SU-DHL-6 (cell line): ENCODE measurements at regions not wholly inside any gene's neighbourhood (a gene's known extent, or its start where the extent isn't known, plus 50 kb on each side); places are given as distances from the start of the nearest gene placed in this dataset.
"Not testable (repeated sequence)": the region's sequence is repeated elsewhere in the genome, so short reads cannot be mapped to it uniquely, and the experiment has no call there.

Experiments used
- H2AFZ ChIP-seq: fragments of 200-600 bp; sonication (generic); 2 replicates; pipeline ENCODE4 v1.6.1; 2014; ENCODE audit warnings: low read depth, mild to moderate bottlenecking, moderate library complexity, mixed read lengths, antibody characterized with exemption, low read length; ENCODE audit not compliant: severe bottlenecking
- H3F3A ChIP-seq: fragments of 200-600 bp; shearing (Covaris generic); 2 replicates; pipeline ENCODE4 v1.6.0; 2016; ENCODE audit warnings: antibody characterized with exemption, mild to moderate bottlenecking; ENCODE audit not compliant: insufficient read depth
- H3K27ac ChIP-seq: fragments of 200-600 bp; sonication (generic); 2 replicates; pipeline ENCODE4 v1.5.1; 2016; ENCODE audit warnings: low read depth, mild to moderate bottlenecking, low read length, moderate library complexity, mixed read lengths
- H3K27me3 ChIP-seq: fragments of 200-600 bp; sonication (generic), shearing (Covaris generic); 2 replicates; pipeline ENCODE4 v1.6.0; 2014; ENCODE audit warnings: mild to moderate bottlenecking, low read length
- H3K36me3 ChIP-seq: fragments of 200-600 bp; sonication (generic); 2 replicates; pipeline ENCODE4 v1.6.1; 2014; ENCODE audit warnings: mild to moderate bottlenecking, low read length, mixed read lengths
- H3K4me2 ChIP-seq: fragments of 300-600, 200-600 bp; shearing (Covaris generic), sonication (generic); 2 replicates; pipeline ENCODE4 v1.6.0; 2014; ENCODE audit warnings: low read length, low read depth, mild to moderate bottlenecking; ENCODE audit not compliant: poor library complexity, severe bottlenecking
- H3K4me3 ChIP-seq: fragments of 200-600 bp; sonication (generic); 2 replicates; pipeline ENCODE4 v1.5.1; 2014; ENCODE audit warnings: antibody characterized with exemption, low read length, mild to moderate bottlenecking, mixed read lengths; ENCODE audit not compliant: insufficient read depth, poor library complexity, severe bottlenecking
- H3K79me2 ChIP-seq: fragments of 200-600 bp; sonication (generic); 2 replicates; pipeline ENCODE4 v1.6.1; 2014; ENCODE audit warnings: mild to moderate bottlenecking, low read length, moderate library complexity; ENCODE audit not compliant: insufficient read depth
- H3K9ac ChIP-seq: fragments of 200-600 bp; sonication (generic); 2 replicates; pipeline ENCODE4 v1.7.0; 2014; ENCODE audit warnings: mild to moderate bottlenecking, low read length
- H3K9me2 ChIP-seq: fragments of 200-600 bp; sonication (generic); replicated peaks from 2 replicates; pipeline ENCODE4 v1.6.1; 2014; ENCODE audit warnings: low read length; ENCODE audit not compliant: insufficient read depth
- H3K9me3 ChIP-seq: fragments of 200-600 bp; sonication (generic); 2 replicates; pipeline ENCODE4 v1.6.1; 2014; ENCODE audit warnings: low read length, mixed read lengths; ENCODE audit not compliant: insufficient read depth
- H4K20me1 ChIP-seq: fragments of 200-600 bp; sonication (generic); 2 replicates; pipeline ENCODE4 v1.6.1; 2014; ENCODE audit warnings: low read depth, mild to moderate bottlenecking, antibody characterized with exemption, low read length, moderate library complexity, mixed read lengths
- CTCF ChIP-seq: fragments of 200-600 bp; sonication (generic); IDR thresholded peaks from one replicate; pipeline ENCODE4 v1.5.1; 2017; ENCODE audit warnings: antibody characterized with exemption, mild to moderate bottlenecking, low read length, moderate library complexity; ENCODE audit not compliant: insufficient read depth, poor library complexity, severe bottlenecking
- EZH2phosphoT487 ChIP-seq: fragments of 200-600 bp; sonication (generic), shearing (Covaris generic); conservative IDR thresholded peaks from 2 replicates; pipeline ENCODE4 v1.6.1; 2018; ENCODE audit warnings: mild to moderate bottlenecking, antibody characterized with exemption, low read length, moderate library complexity, mixed read lengths

GRCh38 chr6:121627761-121628160 is 192.3 kb downstream of the GJA1 start:
- no peaks in the 10 kb centered on the region for H3K79me2 ChIP-seq
- 0 out of 2 replicates have a peak, but pooled peaks cover under 1% of the 10 kb centered on the region for H3K9me3 ChIP-seq
- no peak overlapping the region for H3K4me2 ChIP-seq
- no peaks in the 10 kb centered on the region for H3F3A ChIP-seq
- TF ChIP-seq EZH2phosphoT487 = no peak
- TF ChIP-seq CTCF = no peak
- H3K27ac ChIP-seq = no peak overlapping the region
- H3K27me3 ChIP-seq = no peaks in the 10 kb centered on the region
- H2AFZ ChIP-seq = no peak overlapping the region
- no peak overlapping the region for H3K9ac ChIP-seq
- H3K9me2 ChIP-seq = no peaks in the 10 kb centered on the region
- H3K4me3 ChIP-seq = no peak overlapping the region
- H4K20me1 ChIP-seq = no peaks in the 10 kb centered on the region
- no peaks in the 10 kb centered on the region for H3K36me3 ChIP-seq

DNA sequence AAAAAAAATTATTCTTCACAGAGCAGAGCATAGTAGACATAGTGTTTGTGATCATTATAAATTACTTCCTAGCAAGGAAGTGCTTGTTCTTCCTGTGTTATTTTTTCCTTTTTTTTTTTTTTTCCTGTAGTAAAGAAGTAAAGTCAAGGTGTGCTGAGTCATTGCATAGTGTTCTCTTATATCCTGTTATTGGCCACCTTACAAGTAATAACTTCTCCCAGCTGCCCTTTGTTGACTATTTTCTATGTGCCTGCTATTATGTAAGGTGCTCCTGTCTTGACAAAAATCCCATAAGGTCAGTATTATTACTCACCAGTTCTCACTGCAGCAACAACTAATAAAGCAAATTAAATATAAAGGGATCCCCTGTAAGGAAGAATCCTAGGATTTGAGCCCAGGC is 195.3 kb downstream of the GJA1 start:
- Histone ChIP-seq H3K9me3 (0 out of 2 replicates have a peak, but pooled peaks cover 9% of the 10 kb centered on the region), H2AFZ (no peak overlapping the region), H3K27ac (no peak overlapping the region), H3K36me3 (no peaks in the 10 kb centered on the region), H4K20me1 (no peaks in the 10 kb centered on the region), H3F3A (no peaks in the 10 kb centered on the region), H3K27me3 (no peaks in the 10 kb centered on the region), H3K4me3 (no peak overlapping the region), H3K9me2 (no peaks in the 10 kb centered on the region), H3K79me2 (no peaks in the 10 kb centered on the region), H3K4me2 (no peak overlapping the region), H3K9ac (no peak overlapping the region)
- TF ChIP-seq EZH2phosphoT487 (no peak), CTCF (no peak)

- H4K20me1 ChIP-seq, H3K4me2 ChIP-seq, H3K4me3 ChIP-seq, H2AFZ ChIP-seq, H3F3A ChIP-seq, H3K9ac ChIP-seq, H3K79me2 ChIP-seq, H3K9me3 ChIP-seq, H3K9me2 ChIP-seq, H3K27ac ChIP-seq, H3K36me3 ChIP-seq, H3K27me3 ChIP-seq: not testable (repeated sequence)
Measured at GRCh38 chr6:121631752-121632151, 196.3 kb downstream of the GJA1 start.

DNA sequence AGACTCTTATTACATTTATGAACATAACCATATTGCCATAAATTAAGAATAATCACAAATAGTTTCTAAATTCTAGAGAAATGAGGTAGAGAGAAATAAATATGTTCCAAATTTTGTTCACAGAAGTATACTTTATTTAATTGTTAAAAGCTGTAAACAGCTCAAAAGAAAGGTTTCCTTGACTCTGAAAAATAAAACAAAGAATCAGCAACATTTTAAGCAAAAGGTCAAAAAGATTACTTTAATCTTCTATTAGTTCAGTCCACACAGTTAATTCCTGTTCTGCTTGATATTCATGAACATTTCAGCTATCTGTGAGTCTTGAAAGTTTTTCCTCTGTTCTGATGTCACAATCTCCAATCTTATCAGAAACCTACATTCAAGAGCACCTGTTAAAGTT is 197.9 kb downstream of the GJA1 start:
- no peak overlapping the region for H3K27ac ChIP-seq

GRCh38 chr6:121634586-121634985 is 199.1 kb downstream of the GJA1 start:
- not testable (repeated sequence) for H3K27me3 ChIP-seq, H3K36me3 ChIP-seq, H2AFZ ChIP-seq, H3K9me3 ChIP-seq, H3K4me3 ChIP-seq, H3K9me2 ChIP-seq, H3F3A ChIP-seq, H3K79me2 ChIP-seq, H3K4me2 ChIP-seq, H3K9ac ChIP-seq, H4K20me1 ChIP-seq, H3K27ac ChIP-seq

More for the DNA sequence above, 197.9 kb downstream of the GJA1 start:
- Histone ChIP-seq H3K9me2 (no peaks in the 10 kb centered on the region), H3K4me2 (no peak overlapping the region), H3K9ac (no peak overlapping the region), H3K36me3 (no peaks in the 10 kb centered on the region), H3K9me3 (0 out of 2 replicates have a peak, but pooled peaks cover 9% of the 10 kb centered on the region), H3K4me3 (no peak overlapping the region), H3K27me3 (no peaks in the 10 kb centered on the region), H3K79me2 (no peaks in the 10 kb centered on the region), H3F3A (no peaks in the 10 kb centered on the region), H2AFZ (no peak overlapping the region), H4K20me1 (no peaks in the 10 kb centered on the region)
- TF ChIP-seq CTCF (no peak), EZH2phosphoT487 (no peak)
